ENCODE measurements at regions not wholly inside any gene's neighbourhood (a gene's known extent, or its start where the extent isn't known, plus 50 kb on each side); places are given as distances from the start of the nearest gene placed in this dataset.

- no peak for DNase-seq (ENCODE audit: low read depth, low spot score)
Observed at GRCh38 chr4:127560755-127561154, 72.0 kb upstream of the INTU start.

DNA sequence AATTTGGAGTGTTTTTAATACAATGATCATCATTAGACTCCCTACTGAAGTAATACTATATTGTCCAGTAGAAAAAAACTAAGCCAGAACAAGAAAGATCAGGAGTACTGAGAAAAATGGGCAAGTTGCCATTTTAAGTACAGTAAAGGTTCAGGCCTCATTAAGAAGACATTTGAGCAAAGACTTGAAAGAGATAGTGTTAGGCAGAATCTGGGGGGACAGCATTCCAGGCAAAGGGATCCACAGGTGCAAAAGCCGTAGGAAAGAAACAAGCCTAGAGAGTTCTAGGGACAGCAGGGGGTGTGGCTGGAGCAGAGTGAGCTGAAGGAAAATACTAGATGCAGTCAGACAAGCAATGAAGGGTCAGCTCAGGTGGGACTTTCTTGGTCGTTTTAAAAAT lies 58.1 kb upstream of the INTU start:
- no peak for DNase-seq (ENCODE audit: low read depth, low spot score)

DNA sequence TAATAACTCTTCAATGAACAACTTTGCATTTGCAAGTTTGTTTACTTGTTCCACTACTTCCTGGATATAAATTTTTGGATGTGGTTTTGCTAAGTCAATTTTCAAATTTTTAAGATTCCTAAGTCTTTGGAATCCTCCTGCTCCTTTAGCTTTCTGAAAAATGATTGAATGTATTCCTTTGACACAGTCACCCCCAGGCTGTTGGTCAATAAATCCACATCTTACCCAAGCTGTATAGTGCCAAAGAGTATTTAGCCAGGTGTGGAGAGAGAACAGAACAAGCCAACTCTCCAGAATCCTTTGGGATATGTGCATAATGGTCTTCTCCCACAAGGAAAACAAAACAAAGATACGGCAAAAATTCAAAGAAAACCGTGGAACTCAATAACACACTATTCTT lies 56.9 kb upstream of the INTU start:
- DNase-seq (ENCODE audit: low read depth, low spot score) = no peak

- DNase-seq (ENCODE audit: low read depth, low spot score) = no peak
Observed at GRCh38 chr4:127578491-127578890, 54.3 kb upstream of the INTU start.

DNA sequence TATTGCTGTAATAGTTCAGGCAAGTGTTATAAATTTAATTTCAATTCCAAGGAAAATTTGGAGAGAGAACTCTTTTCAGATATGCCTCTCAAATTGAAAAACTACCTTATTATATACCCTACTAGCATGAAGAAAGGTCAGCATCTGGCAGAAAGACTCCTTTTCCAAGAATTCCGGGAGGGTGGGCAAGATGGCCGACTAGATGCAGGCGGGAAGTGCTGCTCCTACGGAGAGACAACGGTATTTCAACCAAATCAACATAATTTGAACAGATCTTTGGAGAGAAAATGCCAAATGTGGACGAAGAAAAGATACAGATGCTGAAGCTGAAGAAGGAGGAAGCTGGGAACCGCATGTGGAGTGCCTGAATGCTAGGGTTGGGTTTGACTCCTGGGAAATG lies 53.8 kb upstream of the INTU start:
- no peak for DNase-seq (ENCODE audit: low read depth, low spot score)

DNA sequence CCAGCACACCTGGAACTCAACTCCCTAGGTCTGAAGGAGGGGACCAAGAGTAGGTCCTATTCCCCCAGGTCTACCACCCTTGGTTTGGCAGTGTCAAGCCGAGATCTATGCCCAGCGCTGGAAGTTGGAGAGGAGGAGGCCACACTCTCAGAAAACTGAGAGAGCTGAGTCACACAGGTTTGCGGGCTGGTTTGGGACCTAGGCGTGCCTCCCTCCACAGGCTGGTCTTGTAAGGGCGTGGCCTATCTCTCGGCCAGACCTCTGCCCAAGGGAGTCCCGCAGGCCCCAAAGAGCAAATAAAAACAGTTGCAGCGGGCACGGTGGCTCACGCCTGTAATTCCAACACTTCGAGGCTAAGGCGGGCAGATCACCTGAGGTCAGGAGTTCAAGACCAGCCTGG lies 52.9 kb upstream of the INTU start:
- no peak for DNase-seq (ENCODE audit: low read depth, low spot score)

DNA sequence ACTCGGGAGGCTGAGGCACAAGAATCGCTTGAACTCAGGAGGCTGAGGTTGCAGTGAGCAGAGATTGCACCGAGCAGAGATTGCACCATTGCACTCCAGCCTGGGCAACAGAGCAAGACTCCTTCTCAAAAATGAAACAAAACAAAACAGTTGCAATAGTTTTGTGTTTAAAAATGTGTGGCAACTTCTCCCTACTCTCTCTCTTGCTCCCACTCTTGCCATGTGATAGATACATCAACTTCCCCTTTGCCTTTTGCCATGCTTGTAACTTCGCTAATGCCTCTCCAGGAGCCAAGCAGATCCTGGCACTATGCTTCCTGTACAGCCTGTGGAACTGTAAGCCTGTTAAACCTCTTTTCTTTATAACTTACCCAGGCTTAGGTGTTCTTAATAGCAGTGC lies 52.5 kb upstream of the INTU start:
- no peak for DNase-seq (ENCODE audit: low read depth, low spot score)

DNA sequence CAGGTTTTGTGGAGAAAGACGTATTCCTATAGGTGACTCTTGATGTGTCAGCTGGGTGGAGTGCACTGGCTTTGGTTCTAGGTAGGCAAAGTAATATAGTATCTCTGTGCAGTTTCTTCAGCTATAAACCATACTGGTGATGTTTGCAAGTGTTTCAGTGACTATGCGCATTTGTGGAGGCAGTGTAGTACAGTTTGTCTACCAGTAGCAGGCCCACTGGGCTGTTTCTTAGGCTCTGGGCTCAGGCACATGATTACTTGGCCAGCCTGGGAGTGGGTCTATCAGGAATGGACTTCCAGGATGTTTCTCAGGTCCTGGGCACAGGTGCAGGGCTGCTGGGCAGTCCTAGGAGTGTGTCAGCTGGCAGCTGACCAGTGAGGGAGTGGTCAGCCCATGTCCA lies 51.9 kb upstream of the INTU start:
- no peak for DNase-seq (ENCODE audit: low read depth, low spot score)
